ENCODE measurements at regions not wholly inside any gene's neighbourhood (a gene's known extent, or its start where the extent isn't known, plus 50 kb on each side); places are given as distances from the start of the nearest gene placed in this dataset.

DNA sequence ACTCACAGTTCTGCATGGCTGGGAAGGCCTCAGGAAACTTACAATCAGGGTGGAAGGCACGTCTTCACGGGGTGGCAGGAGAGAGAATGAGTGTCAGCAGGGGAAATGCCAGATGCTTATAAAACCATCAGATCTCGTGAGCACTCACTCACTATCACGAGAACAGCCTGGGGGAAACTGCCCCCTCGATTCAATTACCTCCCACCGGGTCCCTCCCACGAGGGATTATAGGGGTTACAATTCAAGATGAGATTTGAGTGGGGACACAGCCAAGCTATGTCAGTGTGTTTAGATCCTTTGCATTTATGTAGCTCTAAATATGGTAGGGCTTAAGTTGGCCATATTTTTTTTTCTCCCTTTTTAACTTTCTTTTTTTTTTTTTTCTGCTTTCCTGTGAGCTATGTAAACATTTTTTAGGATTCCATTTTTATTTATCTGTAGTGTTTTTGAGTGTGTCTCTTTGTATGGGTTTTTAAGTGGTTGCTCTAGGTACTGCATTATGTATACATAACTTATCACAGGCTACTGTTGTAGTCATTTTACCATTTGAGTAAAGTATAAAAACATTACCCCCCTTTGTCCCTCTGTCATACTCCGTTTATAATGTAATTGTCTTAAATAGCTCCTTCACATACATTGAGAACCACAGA lies 79.0 kb downstream of the ADRA2C start:
- Mint-ChIP-seq H3K9me3 (peaks cover 1% of the 10 kb centered on the region), H3K27ac (no peak overlapping the region), H3K4me1 (ENCODE audit: low read depth) (no peaks in the 10 kb centered on the region), H3K36me3 (ENCODE audit: low read depth) (no peaks in the 10 kb centered on the region), H3K4me3 (no peak overlapping the region), H3K27me3 (peaks cover 6% of the 10 kb centered on the region)
- intact Hi-C loops (cut with micrococcal nuclease): no loop called here
- ChIA-PET CTCF (no interaction called here), POLR2A (no interaction called here)
- ATAC-seq (no peak), DNase-seq (no peak)
- TF ChIP-seq, protein P1, sequence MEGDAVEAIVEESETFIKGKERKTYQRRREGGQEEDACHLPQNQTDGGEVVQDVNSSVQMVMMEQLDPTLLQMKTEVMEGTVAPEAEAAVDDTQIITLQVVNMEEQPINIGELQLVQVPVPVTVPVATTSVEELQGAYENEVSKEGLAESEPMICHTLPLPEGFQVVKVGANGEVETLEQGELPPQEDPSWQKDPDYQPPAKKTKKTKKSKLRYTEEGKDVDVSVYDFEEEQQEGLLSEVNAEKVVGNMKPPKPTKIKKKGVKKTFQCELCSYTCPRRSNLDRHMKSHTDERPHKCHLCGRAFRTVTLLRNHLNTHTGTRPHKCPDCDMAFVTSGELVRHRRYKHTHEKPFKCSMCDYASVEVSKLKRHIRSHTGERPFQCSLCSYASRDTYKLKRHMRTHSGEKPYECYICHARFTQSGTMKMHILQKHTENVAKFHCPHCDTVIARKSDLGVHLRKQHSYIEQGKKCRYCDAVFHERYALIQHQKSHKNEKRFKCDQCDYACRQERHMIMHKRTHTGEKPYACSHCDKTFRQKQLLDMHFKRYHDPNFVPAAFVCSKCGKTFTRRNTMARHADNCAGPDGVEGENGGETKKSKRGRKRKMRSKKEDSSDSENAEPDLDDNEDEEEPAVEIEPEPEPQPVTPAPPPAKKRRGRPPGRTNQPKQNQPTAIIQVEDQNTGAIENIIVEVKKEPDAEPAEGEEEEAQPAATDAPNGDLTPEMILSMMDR (IDR thresholded peaks at IDR 0.05): no peak

GRCh38 chr4:3845744-3846429 lies 79.7 kb downstream of the ADRA2C start:
- intact Hi-C loops (cut with micrococcal nuclease): no loop called here
- Mint-ChIP-seq H3K4me1 (ENCODE audit: low read depth) (no peaks in the 10 kb centered on the region), H3K27me3 (peaks cover 9% of the 10 kb centered on the region), H3K9me3 (peaks cover 4% of the 10 kb centered on the region), H3K4me3 (no peak overlapping the region), H3K36me3 (ENCODE audit: low read depth) (no peaks in the 10 kb centered on the region), H3K27ac (no peak overlapping the region)
- POLR2A ChIA-PET: no interaction called here
- TF ChIP-seq, protein P1 (IDR thresholded peaks at IDR 0.05): no peak
- no peak for ATAC-seq
- DNase-seq: no peak
- CTCF ChIA-PET: no interaction called here

- ATAC-seq (no peak), DNase-seq (no peak)
- Mint-ChIP-seq H3K9me3 (peaks cover 4% of the 10 kb centered on the region), H3K4me3 (no peak overlapping the region), H3K27me3 (peaks cover 5% of the 10 kb centered on the region), H3K36me3 (ENCODE audit: low read depth) (no peaks in the 10 kb centered on the region), H3K27ac (no peak overlapping the region), H3K4me1 (ENCODE audit: low read depth) (no peaks in the 10 kb centered on the region)
- ChIA-PET CTCF (no interaction called here), POLR2A (no interaction called here)
- intact Hi-C loops (cut with micrococcal nuclease): no loop called here
- TF ChIP-seq, protein P1 (IDR thresholded peaks at IDR 0.05): no peak
These were observed 81.2 kb downstream of the ADRA2C start for GRCh38 chr4:3847211-3847940.

- H3K36me3 Mint-ChIP-seq (ENCODE audit: low read depth): no peaks in the 10 kb centered on the region
- H3K27ac Mint-ChIP-seq: no peak overlapping the region
- DNase-seq (no peak), ATAC-seq (no peak)
- intact Hi-C loops (cut with micrococcal nuclease): no loop called here
- H3K4me3 Mint-ChIP-seq: no peak overlapping the region
- peaks cover 7% of the 10 kb centered on the region for H3K27me3 Mint-ChIP-seq
- H3K4me1 Mint-ChIP-seq (ENCODE audit: low read depth): no peaks in the 10 kb centered on the region
- CTCF ChIA-PET: no interaction called here
- POLR2A ChIA-PET: no interaction called here
- TF ChIP-seq, protein P1 (IDR thresholded peaks at IDR 0.05): no peak
- H3K9me3 Mint-ChIP-seq: peaks cover 4% of the 10 kb centered on the region
These were observed 82.1 kb downstream of the ADRA2C start for GRCh38 chr4:3848323-3848722.

DNA sequence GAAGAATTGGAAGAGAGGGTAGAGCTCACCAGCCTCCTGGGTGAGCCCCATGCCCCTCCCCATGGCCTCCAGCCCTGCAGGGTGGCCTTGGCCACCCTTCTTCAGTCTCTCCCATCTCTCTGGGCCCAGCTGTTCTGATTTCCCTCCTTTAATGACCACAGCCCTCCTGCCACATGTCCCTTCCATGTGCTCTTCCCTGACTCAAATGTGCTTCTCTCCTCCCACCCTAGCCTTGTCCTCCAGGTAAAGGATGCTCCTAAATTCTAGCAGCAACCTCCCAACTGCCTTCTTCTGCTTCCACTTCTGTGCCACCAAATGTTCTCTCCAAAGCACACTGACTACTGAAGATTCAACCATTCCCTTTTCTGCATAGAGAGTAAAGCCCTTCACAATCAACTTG lies 83.0 kb downstream of the ADRA2C start:
- peaks cover 11% of the 10 kb centered on the region for H3K27me3 Mint-ChIP-seq
- POLR2A ChIA-PET: no interaction called here
- no peak overlapping the region for H3K27ac Mint-ChIP-seq
- no peaks in the 10 kb centered on the region for H3K4me1 Mint-ChIP-seq (ENCODE audit: low read depth)
- DNase-seq: no peak
- no peak for ATAC-seq
- H3K4me3 Mint-ChIP-seq: no peak overlapping the region
- H3K9me3 Mint-ChIP-seq: peaks cover 4% of the 10 kb centered on the region
- CTCF ChIA-PET: no interaction called here
- H3K36me3 Mint-ChIP-seq (ENCODE audit: low read depth): no peaks in the 10 kb centered on the region
- intact Hi-C loops (cut with micrococcal nuclease): no loop called here
- TF ChIP-seq, protein P1 (IDR thresholded peaks at IDR 0.05): no peak
